ENCODE measurements at regions not wholly inside any gene's neighbourhood (a gene's known extent, or its start where the extent isn't known, plus 50 kb on each side); places are given as distances from the start of the nearest gene placed in this dataset.
"Not testable (repeated sequence)": the region's sequence is repeated elsewhere in the genome, so short reads cannot be mapped to it uniquely, and the experiment has no call there.

DNA sequence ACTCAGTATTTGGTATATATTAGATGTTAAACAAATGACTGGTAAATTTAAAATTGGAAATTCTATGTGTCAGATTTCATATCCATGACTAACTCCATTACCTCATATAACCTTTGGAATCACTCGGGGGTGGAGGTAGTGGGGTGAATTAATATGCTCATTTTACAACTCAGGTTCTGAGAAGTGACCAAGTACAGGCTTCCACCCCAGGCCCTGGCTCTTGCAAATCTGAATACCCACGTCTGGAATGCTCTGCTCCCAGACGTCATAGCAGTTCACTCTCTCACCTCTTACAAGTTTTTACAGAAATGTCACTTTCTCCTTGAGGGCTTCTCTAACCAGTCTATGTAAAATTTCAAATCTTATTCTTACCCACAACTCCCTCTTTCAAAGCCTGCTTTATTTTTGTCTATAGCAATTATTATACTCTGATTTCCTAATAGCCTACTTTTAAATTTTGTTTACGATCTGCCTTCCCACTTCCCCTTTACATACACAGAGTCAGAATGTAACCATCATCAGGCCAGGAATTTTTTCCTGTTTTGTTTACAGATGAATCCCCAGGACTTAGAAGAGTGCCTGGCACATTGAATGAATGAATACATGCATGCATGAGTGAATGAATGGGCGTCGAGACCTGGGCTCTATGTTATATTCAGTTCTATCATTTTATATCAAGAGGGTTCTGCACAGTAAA lies 134.1 kb upstream of the IFNE start:
- Mint-ChIP-seq H3K9me3 (ENCODE audit: unreplicated experiment) (no peaks in the 10 kb centered on the region), H3K4me1 (ENCODE audit: unreplicated experiment) (no peaks in the 10 kb centered on the region), H3K36me3 (ENCODE audit: low read depth, unreplicated experiment) (no peaks in the 10 kb centered on the region), H3K4me3 (ENCODE audit: unreplicated experiment) (no peak overlapping the region), H3K27me3 (ENCODE audit: unreplicated experiment) (no peaks in the 10 kb centered on the region), H3K27ac (ENCODE audit: unreplicated experiment) (no peak overlapping the region)
- TF ChIP-seq, protein P1, sequence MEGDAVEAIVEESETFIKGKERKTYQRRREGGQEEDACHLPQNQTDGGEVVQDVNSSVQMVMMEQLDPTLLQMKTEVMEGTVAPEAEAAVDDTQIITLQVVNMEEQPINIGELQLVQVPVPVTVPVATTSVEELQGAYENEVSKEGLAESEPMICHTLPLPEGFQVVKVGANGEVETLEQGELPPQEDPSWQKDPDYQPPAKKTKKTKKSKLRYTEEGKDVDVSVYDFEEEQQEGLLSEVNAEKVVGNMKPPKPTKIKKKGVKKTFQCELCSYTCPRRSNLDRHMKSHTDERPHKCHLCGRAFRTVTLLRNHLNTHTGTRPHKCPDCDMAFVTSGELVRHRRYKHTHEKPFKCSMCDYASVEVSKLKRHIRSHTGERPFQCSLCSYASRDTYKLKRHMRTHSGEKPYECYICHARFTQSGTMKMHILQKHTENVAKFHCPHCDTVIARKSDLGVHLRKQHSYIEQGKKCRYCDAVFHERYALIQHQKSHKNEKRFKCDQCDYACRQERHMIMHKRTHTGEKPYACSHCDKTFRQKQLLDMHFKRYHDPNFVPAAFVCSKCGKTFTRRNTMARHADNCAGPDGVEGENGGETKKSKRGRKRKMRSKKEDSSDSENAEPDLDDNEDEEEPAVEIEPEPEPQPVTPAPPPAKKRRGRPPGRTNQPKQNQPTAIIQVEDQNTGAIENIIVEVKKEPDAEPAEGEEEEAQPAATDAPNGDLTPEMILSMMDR (IDR thresholded peaks at IDR 0.05; ENCODE audit: unreplicated experiment) = no peak
- no peak for DNase-seq (ENCODE audit: low spot score)

DNA sequence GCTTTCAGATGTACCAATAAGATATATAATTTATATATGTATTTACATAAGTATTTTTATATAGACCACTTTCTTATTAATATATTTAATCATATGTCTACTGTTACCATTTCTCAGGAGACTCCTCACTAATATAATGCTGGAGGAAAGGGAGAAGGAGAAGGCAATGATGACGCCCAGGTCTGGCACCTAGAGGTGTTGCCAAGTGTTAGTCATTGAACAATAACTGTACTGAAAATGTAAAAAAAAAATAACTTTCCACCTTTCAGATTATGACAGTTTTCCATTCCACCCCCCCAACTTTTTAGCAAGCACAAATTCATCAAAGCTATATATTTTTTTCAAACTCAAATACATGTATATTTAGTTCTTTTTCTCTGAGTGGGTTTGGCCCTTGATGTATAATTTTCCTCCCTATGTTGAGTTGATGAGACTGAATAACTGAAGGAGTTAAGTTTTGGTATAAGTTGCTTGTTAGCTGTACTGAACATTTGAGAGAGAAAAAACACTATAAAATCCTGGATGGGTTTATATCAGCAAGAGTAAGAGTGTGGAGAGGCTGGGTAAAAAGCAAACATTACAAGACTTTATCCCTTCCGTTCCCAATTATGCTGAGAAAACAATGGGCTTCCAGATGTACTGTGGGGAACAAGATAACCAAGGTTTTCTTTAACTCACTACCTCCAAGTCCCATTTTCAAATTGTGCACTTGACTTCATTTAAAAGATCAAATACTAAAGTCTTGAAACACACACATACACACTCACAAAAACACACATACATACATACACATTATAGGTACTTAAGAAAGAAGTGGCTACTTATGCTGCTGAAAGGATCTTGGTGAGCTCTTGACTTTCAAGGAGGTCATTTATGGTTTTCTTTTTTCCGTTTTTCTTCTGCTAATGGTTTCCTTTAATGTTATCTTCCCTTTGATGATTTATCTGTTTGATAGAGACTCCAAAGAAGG lies 142.8 kb upstream of the IFNE start:
- DNase-seq (ENCODE audit: low spot score) = no peak

DNA sequence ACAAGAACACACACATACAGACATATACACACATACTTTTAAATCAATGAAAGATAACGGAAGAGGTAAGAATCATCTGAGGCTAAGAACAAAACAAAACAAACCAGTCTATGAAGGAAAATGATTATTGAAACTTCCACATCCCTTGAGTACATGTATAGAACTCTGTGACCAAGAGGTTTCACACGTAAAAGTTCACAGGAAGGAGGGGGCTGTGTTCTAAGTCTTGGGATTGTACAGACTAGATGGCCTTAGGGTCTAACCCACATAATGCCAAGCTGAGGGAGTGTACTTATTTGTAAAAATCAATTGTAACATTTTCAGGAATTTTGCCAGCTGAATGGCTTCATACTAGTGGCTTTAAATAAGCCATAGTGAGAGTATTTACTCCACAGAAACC lies 144.4 kb upstream of the IFNE start:
- H3K27ac Mint-ChIP-seq (ENCODE audit: unreplicated experiment) = no peak overlapping the region
- TF ChIP-seq, protein P1 (IDR thresholded peaks at IDR 0.05; ENCODE audit: unreplicated experiment) = no peak
- H3K4me1 Mint-ChIP-seq (ENCODE audit: unreplicated experiment) = no peaks in the 10 kb centered on the region
- H3K9me3 Mint-ChIP-seq (ENCODE audit: unreplicated experiment) = no peaks in the 10 kb centered on the region
- H3K36me3 Mint-ChIP-seq (ENCODE audit: low read depth, unreplicated experiment) = no peaks in the 10 kb centered on the region
- H3K4me3 Mint-ChIP-seq (ENCODE audit: unreplicated experiment) = no peak overlapping the region
- no peak for DNase-seq (ENCODE audit: low spot score)
- no peaks in the 10 kb centered on the region for H3K27me3 Mint-ChIP-seq (ENCODE audit: unreplicated experiment)

More for the DNA sequence above, 142.8 kb upstream of the IFNE start:
- Mint-ChIP-seq H3K27ac (ENCODE audit: unreplicated experiment) (no peak overlapping the region), H3K27me3 (ENCODE audit: unreplicated experiment) (no peaks in the 10 kb centered on the region), H3K36me3 (ENCODE audit: low read depth, unreplicated experiment) (no peaks in the 10 kb centered on the region), H3K4me1 (ENCODE audit: unreplicated experiment) (no peaks in the 10 kb centered on the region), H3K4me3 (ENCODE audit: unreplicated experiment) (no peak overlapping the region), H3K9me3 (ENCODE audit: unreplicated experiment) (no peaks in the 10 kb centered on the region)
- TF ChIP-seq, protein P1 (IDR thresholded peaks at IDR 0.05; ENCODE audit: unreplicated experiment) = no peak

GRCh38 chr9:21628954-21629353 lies 146.8 kb upstream of the IFNE start:
- H3K36me3 Mint-ChIP-seq (ENCODE audit: low read depth, unreplicated experiment); H3K27me3 Mint-ChIP-seq (ENCODE audit: unreplicated experiment): not testable (repeated sequence)

DNA sequence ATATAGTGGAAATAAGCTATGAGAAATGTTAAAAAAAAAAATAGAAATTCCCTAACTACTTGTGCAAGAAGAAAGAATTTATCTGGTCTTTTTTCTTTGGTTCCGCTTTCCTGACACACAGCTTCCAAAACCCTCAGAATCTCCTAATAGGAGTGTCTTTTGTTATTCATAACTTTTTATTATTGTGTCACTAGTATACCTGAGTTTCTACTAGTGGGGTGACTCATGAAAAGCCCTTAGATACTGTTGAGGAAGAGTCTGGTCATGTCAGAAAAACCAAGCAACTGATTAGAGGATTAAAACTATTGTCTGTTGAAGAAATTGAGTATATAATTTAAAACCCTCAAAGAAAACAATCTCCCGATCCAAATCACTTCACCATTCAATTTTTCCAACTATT lies 152.8 kb upstream of the IFNE start:
- no peaks in the 10 kb centered on the region for H3K27me3 Mint-ChIP-seq (ENCODE audit: unreplicated experiment)
- H3K4me3 Mint-ChIP-seq (ENCODE audit: unreplicated experiment) = no peak overlapping the region
- no peak overlapping the region for H3K27ac Mint-ChIP-seq (ENCODE audit: unreplicated experiment)
- no peaks in the 10 kb centered on the region for H3K4me1 Mint-ChIP-seq (ENCODE audit: unreplicated experiment)
- no peaks in the 10 kb centered on the region for H3K9me3 Mint-ChIP-seq (ENCODE audit: unreplicated experiment)
- TF ChIP-seq, protein P1 (IDR thresholded peaks at IDR 0.05; ENCODE audit: unreplicated experiment) = no peak
- H3K36me3 Mint-ChIP-seq (ENCODE audit: low read depth, unreplicated experiment) = no peaks in the 10 kb centered on the region
- no peak for DNase-seq (ENCODE audit: low spot score)

More at GRCh38 chr9:21628954-21629353, 146.8 kb upstream of the IFNE start:
- H3K9me3 Mint-ChIP-seq (ENCODE audit: unreplicated experiment); DNase-seq (ENCODE audit: low spot score); H3K4me3 Mint-ChIP-seq (ENCODE audit: unreplicated experiment); H3K4me1 Mint-ChIP-seq (ENCODE audit: unreplicated experiment); H3K27ac Mint-ChIP-seq (ENCODE audit: unreplicated experiment): not testable (repeated sequence)
